GM10248 (cell line): ENCODE measurements at regions not wholly inside any gene's neighbourhood (a gene's known extent, or its start where the extent isn't known, plus 50 kb on each side); places are given as distances from the start of the nearest gene placed in this dataset.

Source experiments
- CTCF ChIA-PET: fragments of 300-600 bp; sonication (Branson Sonifier 250); formaldehyde crosslinking; extraction: SDS; loops from one replicate; lab custom pipeline; 2021; ENCODE audit warnings: antibody characterized with exemption; lab: Yijun Ruan, JAX
- POLR2A ChIA-PET: fragments of 350-650 bp; sonication (Branson Sonifier 250); formaldehyde crosslinking; extraction: SDS; loops from one replicate; lab custom pipeline; 2020; ENCODE audit warnings: antibody characterized with exemption; lab: Yijun Ruan, JAX
- DNase-seq: peaks from one replicate; pipeline ENCODE4 v3.0.0; 2012; ENCODE audit errors: extremely low spot score
- CTCF ChIP-seq: IDR thresholded peaks from 2 replicates; pipeline ENCODE4 v1.5.1; 2012; ENCODE audit warnings: mild to moderate bottlenecking, low read depth; ENCODE audit errors: extremely low read depth, missing control alignments, control extremely low read depth

GRCh38 chr13:37365496-37365895 is 233.1 kb downstream of the POSTN start:
- POLR2A ChIA-PET, result no interaction called here
- TF ChIP-seq CTCF, result no peak
- no peak for DNase-seq
- CTCF ChIA-PET, result no interaction called here

- DNase-seq, result no peak
- TF ChIP-seq CTCF, result no peak
- POLR2A ChIA-PET, result no interaction called here
- CTCF ChIA-PET, result no interaction called here
These were observed 233.6 kb downstream of the POSTN start for GRCh38 chr13:37364956-37365355.

- no peak for TF ChIP-seq CTCF
- CTCF ChIA-PET, result no interaction called here
- POLR2A ChIA-PET, result no interaction called here
- DNase-seq, result no peak
These were observed 234.6 kb downstream of the POSTN start for GRCh38 chr13:37364007-37364406.

DNA sequence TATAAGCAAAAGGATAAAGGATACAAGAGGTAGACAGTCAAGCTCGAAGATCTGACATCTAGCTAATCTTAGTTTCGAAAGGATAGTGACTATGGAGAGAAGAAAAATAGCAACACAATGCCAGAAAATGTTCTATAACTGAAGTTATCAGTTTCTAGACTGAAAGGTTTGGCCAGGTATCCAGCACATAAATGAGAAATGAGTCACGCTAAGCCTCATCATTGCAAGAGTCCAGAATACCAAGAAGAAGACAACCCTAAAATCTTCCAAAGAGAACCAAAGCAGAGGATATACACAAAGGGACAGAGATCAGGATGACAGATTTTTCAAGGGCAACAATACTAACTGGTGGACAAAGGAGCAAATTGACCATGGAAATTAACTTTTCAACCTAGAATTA is 237.0 kb downstream of the POSTN start:
- DNase-seq, result no peak
- no peak for TF ChIP-seq CTCF
- CTCF ChIA-PET, result no interaction called here
- POLR2A ChIA-PET, result no interaction called here

- no peak for TF ChIP-seq CTCF
- DNase-seq, result no peak
- ChIA-PET CTCF (no interaction called here), POLR2A (no interaction called here)
These were observed 238.0 kb downstream of the POSTN start for GRCh38 chr13:37360556-37360955.

- TF ChIP-seq CTCF, result no peak
- CTCF ChIA-PET, result interaction anchor here (1.5 kb wide), 1 partner anchor 12 kb away, joined by 3 read pairs; no protein-coding TSS in a partner anchor
- no peak for DNase-seq
- POLR2A ChIA-PET, result no interaction called here
These were observed 241.0 kb downstream of the POSTN start for GRCh38 chr13:37357548-37357947.

DNA sequence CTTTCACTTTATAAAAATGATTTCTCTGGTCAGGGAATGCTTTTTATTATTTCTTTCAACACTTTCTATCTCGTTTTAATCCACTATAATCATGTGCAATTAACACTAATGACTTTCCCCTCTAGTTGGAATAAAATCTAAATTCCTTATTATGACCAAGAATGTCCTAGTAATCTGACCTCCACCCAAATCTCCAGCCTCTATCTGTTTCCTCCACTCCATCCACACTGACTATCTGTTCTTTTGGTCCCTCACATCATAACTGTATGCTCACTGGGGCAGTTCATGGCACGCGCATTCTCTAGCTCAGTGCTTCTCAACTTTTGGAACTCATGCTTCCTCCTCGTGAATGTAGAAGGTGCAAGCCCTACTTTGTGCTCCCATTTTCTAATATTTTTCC is 244.7 kb downstream of the POSTN start:
- TF ChIP-seq CTCF, result no peak
- DNase-seq, result no peak
- ChIA-PET CTCF (no interaction called here), POLR2A (no interaction called here)
